ENCODE measurements at regions not wholly inside any gene's neighbourhood (a gene's known extent, or its start where the extent isn't known, plus 50 kb on each side); places are given as distances from the start of the nearest gene placed in this dataset.

DNA sequence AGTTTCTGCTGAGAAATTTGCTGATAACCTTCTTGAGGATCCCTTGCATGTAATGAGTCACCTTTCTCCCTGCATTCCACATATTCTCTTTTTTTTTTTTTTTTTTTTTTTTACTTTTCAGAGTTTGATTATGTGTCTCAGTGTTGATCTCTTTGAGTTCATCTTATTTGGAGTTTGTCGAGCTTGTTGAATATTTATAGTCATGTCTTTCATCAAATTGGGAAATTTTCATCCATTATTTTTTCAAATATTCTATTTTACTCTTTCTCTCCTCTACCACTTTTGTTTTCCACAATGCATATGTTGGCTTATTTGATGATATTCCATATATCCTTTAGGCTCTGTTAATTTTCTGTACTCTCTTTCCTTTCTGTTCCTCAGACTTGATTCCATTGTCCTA is 136.1 kb downstream of the MAD2L1 start:
- H3K4me1 ChIP-seq (ENCODE audit: control insufficient read depth, insufficient read depth, low read length): no peaks in the 10 kb centered on the region
- H3K9me3 ChIP-seq (ENCODE audit: control insufficient read depth, insufficient read depth, low read length): no peaks in the 10 kb centered on the region
- no peaks in the 10 kb centered on the region for H3K36me3 ChIP-seq (ENCODE audit: control insufficient read depth, insufficient read depth, low read length)
- H3K9ac ChIP-seq (ENCODE audit: low read depth, low read length): no peak overlapping the region
- H3K4me3 ChIP-seq (ENCODE audit: low read depth, low read length): no peak overlapping the region
- no peaks in the 10 kb centered on the region for H3K27me3 ChIP-seq (ENCODE audit: control insufficient read depth, insufficient read depth, low read length)

DNA sequence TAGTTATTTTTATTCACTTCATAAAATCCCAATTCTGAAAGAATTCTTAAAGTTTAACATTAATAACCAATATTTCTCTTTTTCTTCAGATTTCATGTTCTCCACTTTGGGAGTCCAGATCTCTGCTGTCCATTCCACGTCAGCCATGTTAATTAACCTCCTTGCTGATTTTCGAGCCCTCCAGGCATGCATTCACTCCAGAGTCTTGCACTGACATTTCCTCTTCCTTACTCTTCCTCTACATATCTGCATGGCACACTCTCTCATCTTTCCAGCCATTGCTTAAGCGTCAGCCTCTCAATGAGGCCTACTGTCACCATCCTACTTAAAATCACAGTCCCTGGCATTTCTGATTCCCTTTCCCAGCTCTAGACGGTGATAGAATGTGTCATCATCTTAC is 144.8 kb downstream of the MAD2L1 start:
- no peaks in the 10 kb centered on the region for H3K36me3 ChIP-seq (ENCODE audit: control insufficient read depth, insufficient read depth, low read length)
- no peaks in the 10 kb centered on the region for H3K27me3 ChIP-seq (ENCODE audit: control insufficient read depth, insufficient read depth, low read length)
- H3K4me3 ChIP-seq (ENCODE audit: low read depth, low read length): no peak overlapping the region
- H3K4me1 ChIP-seq (ENCODE audit: control insufficient read depth, insufficient read depth, low read length): no peaks in the 10 kb centered on the region
- H3K9me3 ChIP-seq (ENCODE audit: control insufficient read depth, insufficient read depth, low read length): no peaks in the 10 kb centered on the region
- no peak overlapping the region for H3K9ac ChIP-seq (ENCODE audit: low read depth, low read length)

DNA sequence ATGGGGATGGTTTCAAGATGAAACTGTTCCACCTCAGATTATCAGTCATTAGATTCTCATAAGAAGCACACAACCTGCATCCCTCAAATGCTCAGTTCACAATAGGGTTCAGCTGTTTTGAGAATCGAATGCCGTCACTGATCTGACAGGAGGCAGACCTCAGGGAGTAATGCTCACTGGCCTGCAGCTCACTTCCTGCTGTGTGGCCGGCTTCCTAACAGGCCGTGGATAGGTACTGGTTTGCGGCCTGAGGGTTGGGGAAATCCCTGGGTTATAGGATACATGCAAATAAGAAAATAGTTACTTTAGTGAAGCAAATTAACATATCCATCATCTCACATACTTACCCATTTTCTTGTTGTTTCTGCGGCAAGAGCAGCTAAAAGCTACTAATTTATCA is 160.4 kb downstream of the MAD2L1 start:
- Histone ChIP-seq H3K36me3 (ENCODE audit: control insufficient read depth, insufficient read depth, low read length) (no peaks in the 10 kb centered on the region), H3K4me3 (ENCODE audit: low read depth, low read length) (no peak overlapping the region), H3K27me3 (ENCODE audit: control insufficient read depth, insufficient read depth, low read length) (no peaks in the 10 kb centered on the region), H3K9ac (ENCODE audit: low read depth, low read length) (no peak overlapping the region), H3K9me3 (ENCODE audit: control insufficient read depth, insufficient read depth, low read length) (no peaks in the 10 kb centered on the region), H3K4me1 (ENCODE audit: control insufficient read depth, insufficient read depth, low read length) (no peaks in the 10 kb centered on the region)

DNA sequence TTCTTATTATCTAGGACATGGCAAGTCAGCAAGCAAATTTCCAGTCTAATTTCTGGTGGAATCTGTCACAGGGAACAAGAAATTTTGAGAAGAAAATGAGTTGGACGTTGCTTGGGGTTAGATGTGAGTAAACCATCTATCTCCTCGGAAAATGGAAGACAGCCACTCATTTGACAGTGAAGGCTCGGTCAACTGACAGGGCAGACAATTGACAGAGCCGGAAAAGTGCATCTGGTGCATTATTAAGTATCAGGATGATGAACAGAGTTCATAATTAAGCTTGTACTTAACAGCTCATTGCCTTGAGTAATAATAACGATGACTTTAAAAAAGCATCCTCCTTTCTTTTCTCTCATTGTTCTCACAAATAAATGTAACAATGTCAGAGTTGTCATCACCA is 168.4 kb downstream of the MAD2L1 start:
- Histone ChIP-seq H3K9ac (ENCODE audit: low read depth, low read length) (no peak overlapping the region), H3K36me3 (ENCODE audit: control insufficient read depth, insufficient read depth, low read length) (no peaks in the 10 kb centered on the region), H3K27me3 (ENCODE audit: control insufficient read depth, insufficient read depth, low read length) (no peaks in the 10 kb centered on the region), H3K9me3 (ENCODE audit: control insufficient read depth, insufficient read depth, low read length) (no peaks in the 10 kb centered on the region), H3K4me3 (ENCODE audit: low read depth, low read length) (no peak overlapping the region), H3K4me1 (ENCODE audit: control insufficient read depth, insufficient read depth, low read length) (no peaks in the 10 kb centered on the region)

DNA sequence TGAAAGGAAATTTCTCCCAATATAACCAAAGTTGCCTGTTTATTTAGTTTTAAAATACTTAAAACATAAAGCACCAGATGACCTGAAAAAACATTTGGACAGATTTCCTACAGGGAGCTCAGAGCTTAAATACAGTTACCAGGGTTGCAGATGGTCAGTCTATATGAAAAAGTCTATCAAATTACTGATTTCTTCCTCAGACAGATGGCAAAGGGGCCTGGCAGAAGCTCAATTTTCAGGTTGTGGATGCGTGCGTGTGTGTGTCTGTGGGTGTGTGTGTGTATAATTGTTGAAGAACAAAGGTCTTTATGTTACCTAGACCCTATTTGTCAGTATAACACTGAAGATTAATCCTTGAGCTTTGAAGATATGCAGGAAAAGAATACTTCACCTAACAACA is 169.4 kb downstream of the MAD2L1 start:
- H3K27me3 ChIP-seq (ENCODE audit: control insufficient read depth, insufficient read depth, low read length): no peaks in the 10 kb centered on the region

DNA sequence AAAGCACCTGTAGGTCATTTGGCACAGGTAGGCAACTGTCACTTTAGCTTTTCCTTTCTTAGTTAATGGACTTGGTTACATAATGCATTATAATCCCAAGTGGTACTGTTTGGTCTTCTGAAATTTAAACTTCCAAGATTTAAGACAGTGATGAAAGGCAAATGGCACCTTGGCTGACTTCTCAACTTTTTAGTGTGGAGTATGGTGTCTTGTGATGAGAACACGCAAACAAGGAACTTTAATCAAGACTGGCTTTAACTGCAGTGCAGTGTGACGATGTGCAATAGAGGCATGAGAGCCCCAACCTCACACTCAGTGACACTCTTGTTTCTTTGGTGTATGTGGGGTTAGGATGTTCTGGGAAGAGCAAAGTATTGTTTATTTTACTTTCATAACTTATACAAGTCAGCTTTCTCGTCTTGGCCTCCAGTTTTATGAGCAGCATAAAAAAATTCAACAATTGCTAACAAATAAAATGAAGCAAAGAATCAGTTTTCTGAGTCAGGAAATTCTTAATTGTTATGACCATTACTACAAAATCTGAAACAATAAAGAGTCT is 171.9 kb downstream of the MAD2L1 start:
- Histone ChIP-seq H3K36me3 (ENCODE audit: control insufficient read depth, insufficient read depth, low read length) (no peaks in the 10 kb centered on the region), H3K4me3 (ENCODE audit: low read depth, low read length) (no peak overlapping the region), H3K9ac (ENCODE audit: low read depth, low read length) (no peak overlapping the region), H3K4me1 (ENCODE audit: control insufficient read depth, insufficient read depth, low read length) (no peaks in the 10 kb centered on the region), H3K27me3 (ENCODE audit: control insufficient read depth, insufficient read depth, low read length) (no peaks in the 10 kb centered on the region), H3K9me3 (ENCODE audit: control insufficient read depth, insufficient read depth, low read length) (no peaks in the 10 kb centered on the region)

More for the DNA sequence above, 169.4 kb downstream of the MAD2L1 start:
- Histone ChIP-seq H3K9me3 (ENCODE audit: control insufficient read depth, insufficient read depth, low read length) (no peaks in the 10 kb centered on the region), H3K4me3 (ENCODE audit: low read depth, low read length) (no peak overlapping the region), H3K4me1 (ENCODE audit: control insufficient read depth, insufficient read depth, low read length) (no peaks in the 10 kb centered on the region), H3K9ac (ENCODE audit: low read depth, low read length) (no peak overlapping the region), H3K36me3 (ENCODE audit: control insufficient read depth, insufficient read depth, low read length) (no peaks in the 10 kb centered on the region)

DNA sequence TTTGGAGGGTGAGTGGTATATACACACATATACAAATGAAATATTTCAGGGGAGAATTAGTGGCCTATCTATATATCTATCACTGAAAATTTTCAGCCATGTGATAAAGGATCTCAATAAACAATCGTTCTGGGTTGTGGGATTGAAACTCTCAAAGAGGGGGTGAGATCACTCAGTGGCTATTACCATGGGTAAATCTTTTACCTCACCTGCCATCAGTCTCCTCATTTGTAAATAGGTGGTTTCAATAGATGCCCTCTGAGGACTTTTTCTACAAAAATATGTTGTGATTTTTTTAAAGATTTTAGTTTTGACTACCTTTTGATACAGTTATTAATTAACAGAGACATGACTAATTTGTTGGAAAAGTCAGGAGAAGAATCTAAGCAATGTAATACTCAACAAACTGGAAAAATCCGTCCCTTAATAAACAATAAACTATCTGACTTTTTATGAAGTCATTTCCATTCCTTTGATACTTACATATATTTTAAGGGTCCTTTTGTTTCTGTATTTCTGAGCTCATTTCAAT is 192.8 kb downstream of the MAD2L1 start:
- Histone ChIP-seq H3K27me3 (ENCODE audit: control insufficient read depth, insufficient read depth, low read length) (no peaks in the 10 kb centered on the region), H3K4me1 (ENCODE audit: control insufficient read depth, insufficient read depth, low read length) (peaks cover 4% of the 10 kb centered on the region), H3K4me3 (ENCODE audit: low read depth, low read length) (no peak overlapping the region), H3K36me3 (ENCODE audit: control insufficient read depth, insufficient read depth, low read length) (no peaks in the 10 kb centered on the region), H3K9me3 (ENCODE audit: control insufficient read depth, insufficient read depth, low read length) (no peaks in the 10 kb centered on the region), H3K9ac (ENCODE audit: low read depth, low read length) (no peak overlapping the region)

DNA sequence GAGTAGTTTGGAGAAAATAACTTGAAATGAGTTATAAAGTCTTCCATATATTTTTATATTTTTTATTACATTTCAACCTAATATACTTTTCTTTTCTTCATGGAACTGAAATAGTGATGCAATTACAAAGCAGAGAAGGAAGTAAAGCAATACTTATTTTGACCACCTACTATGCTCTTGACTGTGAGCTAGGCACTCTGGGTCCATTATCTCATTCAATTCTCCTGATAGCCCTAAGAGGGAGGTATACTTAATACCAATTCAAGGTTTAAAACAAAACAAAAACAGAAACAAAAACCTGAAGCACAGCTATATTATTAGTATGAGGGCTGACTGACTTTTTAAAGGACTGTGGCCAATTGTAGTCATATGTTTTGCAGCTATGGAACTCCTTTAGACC is 193.5 kb downstream of the MAD2L1 start:
- Histone ChIP-seq H3K9ac (ENCODE audit: low read depth, low read length) (no peak overlapping the region), H3K4me3 (ENCODE audit: low read depth, low read length) (no peak overlapping the region), H3K4me1 (ENCODE audit: control insufficient read depth, insufficient read depth, low read length) (peaks cover 4% of the 10 kb centered on the region), H3K36me3 (ENCODE audit: control insufficient read depth, insufficient read depth, low read length) (no peaks in the 10 kb centered on the region), H3K27me3 (ENCODE audit: control insufficient read depth, insufficient read depth, low read length) (no peaks in the 10 kb centered on the region), H3K9me3 (ENCODE audit: control insufficient read depth, insufficient read depth, low read length) (no peaks in the 10 kb centered on the region)

DNA sequence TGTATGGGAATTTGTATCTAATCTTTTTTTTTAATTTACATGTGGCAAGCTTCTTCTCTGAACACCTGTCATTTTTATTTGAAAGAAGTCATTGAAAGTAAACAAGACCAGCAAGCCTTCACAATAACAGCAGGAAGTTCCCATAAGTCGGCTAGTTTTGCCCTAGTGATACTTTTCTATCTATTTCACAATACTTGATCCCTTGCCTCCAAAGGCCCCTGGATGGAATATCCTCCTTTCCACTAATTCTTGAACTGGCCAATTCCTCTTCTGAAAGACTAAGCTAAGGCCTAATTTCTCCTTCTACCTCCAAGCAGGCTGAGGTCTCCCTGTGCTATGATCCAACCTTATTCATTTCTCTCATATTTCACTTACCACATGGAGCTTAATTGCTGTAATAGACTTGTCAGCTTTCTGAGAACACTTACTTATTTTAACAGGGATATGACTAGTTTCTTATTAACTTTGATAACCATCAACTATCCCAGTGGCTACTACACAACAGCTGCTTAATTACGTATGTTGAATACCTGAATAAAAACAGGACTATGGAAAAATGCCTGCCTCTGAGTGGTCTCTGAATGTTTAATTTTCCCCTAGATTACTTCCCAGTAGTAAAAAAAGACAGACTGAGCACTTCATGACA is 194.2 kb downstream of the MAD2L1 start:
- no peaks in the 10 kb centered on the region for H3K27me3 ChIP-seq (ENCODE audit: control insufficient read depth, insufficient read depth, low read length)
- peaks cover 4% of the 10 kb centered on the region for H3K4me1 ChIP-seq (ENCODE audit: control insufficient read depth, insufficient read depth, low read length)
- no peak overlapping the region for H3K9ac ChIP-seq (ENCODE audit: low read depth, low read length)
- no peak overlapping the region for H3K4me3 ChIP-seq (ENCODE audit: low read depth, low read length)
- no peaks in the 10 kb centered on the region for H3K9me3 ChIP-seq (ENCODE audit: control insufficient read depth, insufficient read depth, low read length)
- no peaks in the 10 kb centered on the region for H3K36me3 ChIP-seq (ENCODE audit: control insufficient read depth, insufficient read depth, low read length)

DNA sequence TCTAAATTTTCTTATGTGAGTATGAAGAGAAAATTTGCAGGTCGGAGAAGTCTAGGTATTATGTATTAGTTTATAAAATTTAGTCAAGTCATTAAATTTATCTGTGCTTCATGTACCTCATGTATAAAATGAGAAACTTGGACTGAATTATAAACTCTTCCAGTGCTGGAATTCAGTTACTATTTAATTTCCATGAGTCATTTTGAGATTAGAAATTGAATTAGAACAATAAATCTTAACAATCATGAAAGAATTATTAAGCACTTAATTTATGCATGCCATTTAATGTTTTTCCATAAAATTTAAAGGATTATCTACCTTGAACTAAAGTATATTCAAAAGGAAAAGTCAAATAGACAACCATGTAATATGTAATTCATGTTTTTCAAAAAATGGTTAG is 195.8 kb downstream of the MAD2L1 start:
- H3K9me3 ChIP-seq (ENCODE audit: control insufficient read depth, insufficient read depth, low read length): no peaks in the 10 kb centered on the region
- H3K27me3 ChIP-seq (ENCODE audit: control insufficient read depth, insufficient read depth, low read length): no peaks in the 10 kb centered on the region
- H3K4me1 ChIP-seq (ENCODE audit: control insufficient read depth, insufficient read depth, low read length): peaks cover 4% of the 10 kb centered on the region
- no peaks in the 10 kb centered on the region for H3K36me3 ChIP-seq (ENCODE audit: control insufficient read depth, insufficient read depth, low read length)
- no peak overlapping the region for H3K9ac ChIP-seq (ENCODE audit: low read depth, low read length)
- H3K4me3 ChIP-seq (ENCODE audit: low read depth, low read length): no peak overlapping the region

DNA sequence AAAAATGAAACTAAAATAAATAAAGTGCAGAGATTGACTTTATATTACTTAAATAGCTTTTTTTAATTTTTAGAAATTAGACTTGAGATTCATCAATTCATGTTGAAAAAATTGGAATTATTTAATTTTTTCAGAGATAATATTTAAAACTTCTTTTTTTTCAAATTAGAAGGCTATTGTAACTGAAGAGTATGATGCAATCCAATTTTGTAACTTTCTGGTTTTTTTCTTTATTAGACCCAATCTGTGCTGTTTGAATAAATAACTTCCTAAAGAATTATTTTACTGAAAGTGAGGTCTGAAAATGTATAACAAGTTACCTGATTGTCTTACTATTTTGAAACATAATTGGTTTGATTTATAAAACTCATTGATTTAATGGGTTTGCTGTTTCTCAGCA is 200.9 kb downstream of the MAD2L1 start:
- Histone ChIP-seq H3K4me3 (ENCODE audit: low read depth, low read length) (no peak overlapping the region), H3K9ac (ENCODE audit: low read depth, low read length) (no peak overlapping the region), H3K4me1 (ENCODE audit: control insufficient read depth, insufficient read depth, low read length) (no peaks in the 10 kb centered on the region), H3K9me3 (ENCODE audit: control insufficient read depth, insufficient read depth, low read length) (no peaks in the 10 kb centered on the region), H3K36me3 (ENCODE audit: control insufficient read depth, insufficient read depth, low read length) (no peaks in the 10 kb centered on the region), H3K27me3 (ENCODE audit: control insufficient read depth, insufficient read depth, low read length) (no peaks in the 10 kb centered on the region)

DNA sequence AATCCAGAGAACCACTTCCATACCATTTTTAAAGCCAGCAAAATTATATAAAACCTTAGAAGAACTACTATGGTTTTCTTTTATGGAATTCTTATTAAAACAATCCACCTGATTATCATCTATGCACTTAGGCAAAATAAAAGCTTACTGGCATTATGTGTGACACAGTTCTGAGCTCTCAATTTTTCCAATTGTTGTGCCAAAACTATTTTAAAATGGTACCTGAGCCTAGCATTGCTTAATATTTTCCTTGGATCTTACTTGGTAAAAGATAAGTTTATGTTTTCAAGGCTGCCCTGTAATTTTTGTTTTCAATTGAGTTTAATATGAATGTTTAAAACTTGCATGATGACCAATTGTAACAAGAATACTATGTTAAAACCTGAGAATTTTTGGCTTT is 201.3 kb downstream of the MAD2L1 start:
- Histone ChIP-seq H3K36me3 (ENCODE audit: control insufficient read depth, insufficient read depth, low read length) (no peaks in the 10 kb centered on the region), H3K27me3 (ENCODE audit: control insufficient read depth, insufficient read depth, low read length) (no peaks in the 10 kb centered on the region), H3K4me1 (ENCODE audit: control insufficient read depth, insufficient read depth, low read length) (no peaks in the 10 kb centered on the region), H3K9ac (ENCODE audit: low read depth, low read length) (no peak overlapping the region), H3K4me3 (ENCODE audit: low read depth, low read length) (no peak overlapping the region), H3K9me3 (ENCODE audit: control insufficient read depth, insufficient read depth, low read length) (no peaks in the 10 kb centered on the region)

Measured in iPS-15b (cell line).